Neural progenitor cell (in vitro differentiated cells): ENCODE measurements at regions not wholly inside any gene's neighbourhood (a gene's known extent, or its start where the extent isn't known, plus 50 kb on each side); places are given as distances from the start of the nearest gene placed in this dataset.

ENCODE experiments used
- EZH2 ChIP-seq: fragments of 200-600 bp; sonication (generic); IDR thresholded peaks from 2 replicates; pipeline ENCODE4 v1.6.1; 2017; ENCODE audit warnings: antibody characterized with exemption, mild to moderate bottlenecking, moderate library complexity
- EZH2phosphoT487 ChIP-seq: fragments of 200-600 bp; sonication (generic); IDR thresholded peaks from 2 replicates; pipeline ENCODE4 v1.6.1; 2017; ENCODE audit warnings: antibody characterized with exemption
- TF ChIP-seq, protein P1 (sequence below): fragments of 200-600 bp; sonication (generic); IDR thresholded peaks from 2 replicates; pipeline ENCODE4 v1.5.1; 2017; ENCODE audit warnings: antibody characterized with exemption, mild to moderate bottlenecking

DNA sequence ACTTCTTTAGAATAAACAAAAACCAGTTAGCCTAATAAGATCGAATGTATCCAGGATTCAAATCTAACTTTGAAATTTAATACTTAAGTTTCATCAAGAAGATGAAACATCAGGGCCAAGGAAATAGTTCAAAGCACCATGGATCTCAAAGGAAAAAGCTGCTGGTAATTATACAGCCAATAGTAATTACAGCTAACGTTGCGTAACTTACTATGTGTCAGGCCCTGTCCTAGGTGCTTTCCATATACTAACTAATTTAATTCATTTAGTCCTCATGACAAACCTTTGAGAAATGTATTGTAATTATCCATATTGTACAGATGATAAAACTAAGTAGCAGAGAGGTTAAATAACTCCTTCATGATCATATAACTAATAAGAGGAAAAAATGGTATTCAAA, 598.6 kb downstream of the NYAP2 start:
- no peak for TF ChIP-seq EZH2phosphoT487
- TF ChIP-seq, protein P1, sequence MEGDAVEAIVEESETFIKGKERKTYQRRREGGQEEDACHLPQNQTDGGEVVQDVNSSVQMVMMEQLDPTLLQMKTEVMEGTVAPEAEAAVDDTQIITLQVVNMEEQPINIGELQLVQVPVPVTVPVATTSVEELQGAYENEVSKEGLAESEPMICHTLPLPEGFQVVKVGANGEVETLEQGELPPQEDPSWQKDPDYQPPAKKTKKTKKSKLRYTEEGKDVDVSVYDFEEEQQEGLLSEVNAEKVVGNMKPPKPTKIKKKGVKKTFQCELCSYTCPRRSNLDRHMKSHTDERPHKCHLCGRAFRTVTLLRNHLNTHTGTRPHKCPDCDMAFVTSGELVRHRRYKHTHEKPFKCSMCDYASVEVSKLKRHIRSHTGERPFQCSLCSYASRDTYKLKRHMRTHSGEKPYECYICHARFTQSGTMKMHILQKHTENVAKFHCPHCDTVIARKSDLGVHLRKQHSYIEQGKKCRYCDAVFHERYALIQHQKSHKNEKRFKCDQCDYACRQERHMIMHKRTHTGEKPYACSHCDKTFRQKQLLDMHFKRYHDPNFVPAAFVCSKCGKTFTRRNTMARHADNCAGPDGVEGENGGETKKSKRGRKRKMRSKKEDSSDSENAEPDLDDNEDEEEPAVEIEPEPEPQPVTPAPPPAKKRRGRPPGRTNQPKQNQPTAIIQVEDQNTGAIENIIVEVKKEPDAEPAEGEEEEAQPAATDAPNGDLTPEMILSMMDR: no peak
- TF ChIP-seq EZH2: no peak
